B cell (primary cell): ENCODE measurements at regions not wholly inside any gene's neighbourhood (a gene's known extent, or its start where the extent isn't known, plus 50 kb on each side); places are given as distances from the start of the nearest gene placed in this dataset.

Source experiments
- ATAC-seq: fragments of 200-7000 bp; cut with Tn5 transposase; one replicate; pipeline ENCODE4 v1.10.0; 2021; ENCODE audit warnings: low read depth, mild to moderate bottlenecking, moderate number of reproducible peaks, moderate library complexity
- CTCF ChIA-PET: fragments of 350-600 bp; sonication (Branson Sonifier 250); formaldehyde crosslinking; loops from one replicate; lab custom pipeline; 2021; ENCODE audit warnings: antibody characterized with exemption, inconsistent platforms; lab: Charles Lee
- POLR2A ChIA-PET: fragments of 350-600 bp; sonication (Branson Sonifier 250); formaldehyde crosslinking; loops from one replicate; lab custom pipeline; 2021; ENCODE audit warnings: antibody characterized with exemption; lab: Charles Lee
- DNase-seq: peaks from one replicate; pipeline ENCODE4 v3.0.0; 2013
- H2AFZ ChIP-seq: 2 replicates; pipeline ENCODE4 v1.6.1; 2012; ENCODE audit warnings: mild to moderate bottlenecking, low read depth, low read length; ENCODE audit not compliant: insufficient read depth, poor library complexity, severe bottlenecking
- H3K27ac ChIP-seq, 2 donors: 1 replicate in 1 of 2; 2 replicates in 1 of 2; pipeline ENCODE4 v1.5.1; 2012 to 2013; ENCODE audit warnings: low read length in 2 of 2, mild to moderate bottlenecking in 2 of 2, moderate library complexity in 1 of 2
- H3K27me3 ChIP-seq, 4 experiments: fragments of 200-600 bp in 1 of 4; sonication (generic) in 1 of 4; replicated peaks in 1 of 4; 1 replicate in 2 of 4; 2 replicates in 2 of 4; pipeline versions ENCODE4 v1.6.1 to v1.7.0; 2013 to 2016; ENCODE audit warnings: low read length in 3 of 4, mild to moderate bottlenecking in 2 of 4, mixed read lengths in 1 of 4, moderate library complexity in 1 of 4; ENCODE audit not compliant: insufficient read depth in 4 of 4, control insufficient read depth in 3 of 4; ENCODE audit errors: control extremely low read depth in 1 of 4
- H3K36me3 ChIP-seq, 2 experiments: replicated peaks in 1 of 2; 1 replicate in 1 of 2; 2 replicates in 1 of 2; pipeline versions ENCODE4 v1.6.1 to v1.7.1; 2013; ENCODE audit warnings: low read length in 1 of 2; ENCODE audit not compliant: insufficient read depth in 2 of 2, control insufficient read depth in 1 of 2; ENCODE audit errors: control extremely low read depth in 1 of 2, extremely low read depth in 1 of 2
- H3K4me1 ChIP-seq, 2 donors: fragments of 200-600 bp in 1 of 2; sonication (generic) in 1 of 2; 1 replicate in 1 of 2; 2 replicates in 1 of 2; pipeline versions ENCODE4 v1.5.1 to v1.6.1; 2013 to 2017; ENCODE audit warnings: low read length in 2 of 2; ENCODE audit not compliant: control insufficient read depth in 2 of 2, insufficient read depth in 2 of 2
- H3K4me2 ChIP-seq: replicated peaks from 2 replicates; pipeline ENCODE3; 2012; ENCODE audit warnings: mild to moderate bottlenecking, low read depth, low read length; ENCODE audit not compliant: poor library complexity, severe bottlenecking
- H3K4me3 ChIP-seq, 5 experiments: fragments of 200-600 bp in 1 of 5; sonication (generic) in 1 of 5; 1 replicate in 3 of 5; 2 replicates in 2 of 5; pipeline versions ENCODE4 v1.5.1 to v1.7.0; 2011 to 2016; ENCODE audit warnings: low read length in 4 of 5, mild to moderate bottlenecking in 4 of 5, low read depth in 2 of 5, control low read depth in 1 of 5, moderate library complexity in 1 of 5; ENCODE audit not compliant: insufficient read depth in 1 of 5; ENCODE audit errors: control extremely low read depth in 1 of 5, extremely low read depth in 1 of 5
- H3K79me2 ChIP-seq: fragments of 200-600 bp; sonication (generic); one replicate; pipeline ENCODE4 v1.6.0; 2016; ENCODE audit warnings: low read length; ENCODE audit not compliant: control insufficient read depth, insufficient read depth
- H3K9ac ChIP-seq: fragments of 200-600 bp; sonication (generic); 2 replicates; pipeline ENCODE4 v1.6.1; 2017; ENCODE audit warnings: mild to moderate bottlenecking, low read length, moderate library complexity
- H3K9me3 ChIP-seq, 3 donors: one replicate each; pipeline versions ENCODE4 v1.6.1 to v1.7.1; 2013; ENCODE audit warnings: low read length in 2 of 3; ENCODE audit not compliant: control insufficient read depth in 2 of 3, insufficient read depth in 1 of 3; ENCODE audit errors: control extremely low read depth in 1 of 3
- H4K20me1 ChIP-seq: 2 replicates; pipeline ENCODE4 v1.6.0; 2012; ENCODE audit warnings: mild to moderate bottlenecking, low read length; ENCODE audit not compliant: insufficient read depth, control insufficient read depth, poor library complexity, severe bottlenecking
- H3K27ac Mint-ChIP-seq: one replicate; pipeline ENCODE4 v1.8.0; 2021; ENCODE audit warnings: mixed read lengths
- H3K27me3 Mint-ChIP-seq: one replicate; pipeline ENCODE4 v1.8.0; 2021; ENCODE audit warnings: mixed read lengths
- H3K4me1 Mint-ChIP-seq: one replicate; pipeline ENCODE4 v1.8.0; 2021; ENCODE audit warnings: mixed read lengths
- H3K4me3 Mint-ChIP-seq: one replicate; pipeline ENCODE4 v1.8.0; 2021; ENCODE audit warnings: mixed read lengths
- H3K9me3 Mint-ChIP-seq: one replicate; pipeline ENCODE4 v1.8.0; 2022; ENCODE audit warnings: mixed read lengths; ENCODE audit not compliant: insufficient read depth
- EZH2 ChIP-seq: IDR thresholded peaks from 2 replicates; pipeline ENCODE4 v1.6.1; 2012; ENCODE audit warnings: borderline replicate concordance, low read depth, mild to moderate bottlenecking, moderate library complexity, low read length; ENCODE audit not compliant: insufficient read depth, poor library complexity, severe bottlenecking
- WGBS: methylation state at CpG from one replicate; pipeline ENCODE4 v1.1.5; 2013; ENCODE audit warnings: missing lambda C conversion rate; ENCODE audit not compliant: insufficient coverage; 5-methylcytosine and 5-hydroxymethylcytosine counted together
- intact Hi-C: fragments of 100-400 bp; cut with micrococcal nuclease; formaldehyde crosslinking; loops from one replicate; pipeline ENCODE4 v1.10.0; 2022
- TF ChIP-seq, protein P1 (sequence below): fragments of 200-600 bp; IDR thresholded peaks from one replicate; pipeline ENCODE4 v1.8.0; 2022; ENCODE audit warnings: antibody characterized with exemption, mild to moderate bottlenecking

DNA sequence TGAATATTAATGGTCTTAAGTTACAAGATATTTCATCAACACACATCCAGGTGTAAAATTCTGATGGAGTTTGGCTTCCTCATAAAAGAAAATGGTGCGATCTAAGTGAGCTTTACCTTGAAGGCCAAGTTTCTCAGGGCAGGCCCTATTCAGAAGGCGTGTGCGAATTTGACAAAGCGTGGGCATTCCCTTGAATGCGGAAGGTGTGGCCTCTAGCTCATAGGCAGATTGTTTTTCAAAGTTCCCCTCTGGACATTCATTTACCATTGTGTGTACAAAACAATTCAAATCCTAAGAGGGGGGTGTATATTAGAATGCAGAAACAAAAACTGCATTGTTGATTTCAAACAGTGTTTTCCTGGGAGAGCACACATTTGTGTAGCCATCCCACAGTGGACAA lies 411.9 kb upstream of the PKN2 start:
- Histone ChIP-seq H3K9ac (no peak overlapping the region), H4K20me1 (no peaks in the 10 kb centered on the region), H3K4me2 (no peak overlapping the region), H3K36me3 (no peaks in the 10 kb centered on the region), H3K4me3 (no peak overlapping the region), H3K27me3 (no peaks in the 10 kb centered on the region), H2AFZ (no peak overlapping the region), H3K79me2 (no peaks in the 10 kb centered on the region), H3K4me1 (no peaks in the 10 kb centered on the region), H3K9me3 (no peaks in the 10 kb centered on the region), H3K27ac (no peak overlapping the region)
- Mint-ChIP-seq H3K27ac (no peak overlapping the region), H3K9me3 (no peaks in the 10 kb centered on the region), H3K4me1 (peaks cover 4% of the 10 kb centered on the region), H3K27me3 (peaks cover 9% of the 10 kb centered on the region), H3K4me3 (no peak overlapping the region)
- POLR2A ChIA-PET = no interaction called here
- WGBS = 97% methylated on average over 5 of the region's 5 CpGs
- CTCF ChIA-PET = no interaction called here
- ATAC-seq (no peak), DNase-seq (no peak)
- TF ChIP-seq, protein P1, sequence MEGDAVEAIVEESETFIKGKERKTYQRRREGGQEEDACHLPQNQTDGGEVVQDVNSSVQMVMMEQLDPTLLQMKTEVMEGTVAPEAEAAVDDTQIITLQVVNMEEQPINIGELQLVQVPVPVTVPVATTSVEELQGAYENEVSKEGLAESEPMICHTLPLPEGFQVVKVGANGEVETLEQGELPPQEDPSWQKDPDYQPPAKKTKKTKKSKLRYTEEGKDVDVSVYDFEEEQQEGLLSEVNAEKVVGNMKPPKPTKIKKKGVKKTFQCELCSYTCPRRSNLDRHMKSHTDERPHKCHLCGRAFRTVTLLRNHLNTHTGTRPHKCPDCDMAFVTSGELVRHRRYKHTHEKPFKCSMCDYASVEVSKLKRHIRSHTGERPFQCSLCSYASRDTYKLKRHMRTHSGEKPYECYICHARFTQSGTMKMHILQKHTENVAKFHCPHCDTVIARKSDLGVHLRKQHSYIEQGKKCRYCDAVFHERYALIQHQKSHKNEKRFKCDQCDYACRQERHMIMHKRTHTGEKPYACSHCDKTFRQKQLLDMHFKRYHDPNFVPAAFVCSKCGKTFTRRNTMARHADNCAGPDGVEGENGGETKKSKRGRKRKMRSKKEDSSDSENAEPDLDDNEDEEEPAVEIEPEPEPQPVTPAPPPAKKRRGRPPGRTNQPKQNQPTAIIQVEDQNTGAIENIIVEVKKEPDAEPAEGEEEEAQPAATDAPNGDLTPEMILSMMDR = no peak
- TF ChIP-seq EZH2 = no peak
- intact Hi-C loops = no loop called here

GRCh38 chr1:88274431-88274830 lies 409.6 kb upstream of the PKN2 start:
- POLR2A ChIA-PET = no interaction called here

More at GRCh38 chr1:88274431-88274830, 409.6 kb upstream of the PKN2 start:
- Histone ChIP-seq H3K36me3 (no peaks in the 10 kb centered on the region), H3K27me3 (no peaks in the 10 kb centered on the region), H3K9ac (no peak overlapping the region), H3K9me3 (no peaks in the 10 kb centered on the region), H3K79me2 (no peaks in the 10 kb centered on the region), H4K20me1 (no peaks in the 10 kb centered on the region), H2AFZ (no peak overlapping the region), H3K27ac (no peak overlapping the region), H3K4me1 (no peaks in the 10 kb centered on the region), H3K4me2 (no peak overlapping the region), H3K4me3 (no peak overlapping the region)
- intact Hi-C loops = no loop called here
- TF ChIP-seq, protein P1 = no peak
- no peak for TF ChIP-seq EZH2
- Mint-ChIP-seq H3K27ac (no peak overlapping the region), H3K27me3 (peaks cover 3% of the 10 kb centered on the region), H3K4me1 (peaks cover 4% of the 10 kb centered on the region), H3K9me3 (no peaks in the 10 kb centered on the region), H3K4me3 (no peak overlapping the region)
- WGBS = no CpG with 5 or more reads among the region's 1 CpG
- CTCF ChIA-PET = no interaction called here
- no peak for ATAC-seq
- no peak for DNase-seq
